GM12873 (cell line): ENCODE measurements at regions not wholly inside any gene's neighbourhood (a gene's known extent, or its start where the extent isn't known, plus 50 kb on each side); places are given as distances from the start of the nearest gene placed in this dataset.

Source experiments
- CTCF ChIP-seq: IDR thresholded peaks from 2 replicates; pipeline ENCODE4 v1.5.1; 2012; ENCODE audit warnings: low read depth, mild to moderate bottlenecking, moderate library complexity, low read length, control low read depth; ENCODE audit not compliant: insufficient read depth; ENCODE audit errors: missing control alignments

GRCh38 chr6:145178391-145178790 is 556.9 kb downstream of the EPM2A start:
- no peak for TF ChIP-seq CTCF

- TF ChIP-seq CTCF: no peak
These were observed 547.7 kb downstream of the EPM2A start for GRCh38 chr6:145187491-145188206.

- no peak for TF ChIP-seq CTCF
These were observed 545.5 kb downstream of the EPM2A start for GRCh38 chr6:145189836-145190235.

DNA sequence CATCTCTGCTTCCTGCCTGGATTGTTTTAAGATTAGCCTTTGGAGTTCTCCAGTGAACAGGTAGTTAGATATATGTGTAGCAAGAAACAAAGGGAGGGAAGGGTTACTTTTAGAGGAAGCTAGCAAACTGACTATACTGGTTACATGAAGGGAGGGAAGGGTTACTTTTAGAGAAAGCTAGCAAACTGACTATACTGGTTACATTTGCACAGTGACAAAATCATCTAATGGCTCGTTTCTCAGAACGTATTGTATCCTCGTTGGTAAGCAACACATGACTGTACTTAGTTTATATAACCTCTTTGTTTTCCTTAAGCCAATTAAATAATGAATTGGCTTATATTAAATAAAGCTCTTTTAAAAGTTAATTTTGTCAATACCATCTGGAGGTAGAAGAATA is 540.9 kb downstream of the EPM2A start:
- no peak for TF ChIP-seq CTCF

GRCh38 chr6:145199961-145200360 is 535.4 kb downstream of the EPM2A start:
- no peak for TF ChIP-seq CTCF

- no peak for TF ChIP-seq CTCF
These were observed 531.0 kb downstream of the EPM2A start for GRCh38 chr6:145204301-145204700.

- no peak for TF ChIP-seq CTCF
These were observed 528.9 kb downstream of the EPM2A start for GRCh38 chr6:145206247-145206907.
